Fibroblast of skin of back (primary cell): ENCODE measurements at regions not wholly inside any gene's neighbourhood (a gene's known extent, or its start where the extent isn't known, plus 50 kb on each side); places are given as distances from the start of the nearest gene placed in this dataset.
A peak's percentile ranks its signal among the peaks of the same experiment; 100 is the strongest.
"Not testable (repeated sequence)": the region's sequence is repeated elsewhere in the genome, so short reads cannot be mapped to it uniquely, and the experiment has no call there.

ENCODE experiments used
- DNase-seq: peaks from one replicate; pipeline ENCODE4 v3.0.0-alpha.2; 2013

- DNase-seq: peak; percentile 62
Measured at GRCh38 chr6:139536751-139537617, 162.5 kb upstream of the CITED2 start.

GRCh38 chr6:139534472-139535115 is 160.1 kb upstream of the CITED2 start:
- no peak for DNase-seq

GRCh38 chr6:139533573-139534471 is 159.4 kb upstream of the CITED2 start:
- DNase-seq: peak; percentile 90

- DNase-seq: no peak
Measured at GRCh38 chr6:139533171-139533570, 158.7 kb upstream of the CITED2 start.

- DNase-seq: peak; percentile 49
Measured at GRCh38 chr6:139531148-139532115, 157.0 kb upstream of the CITED2 start.

- DNase-seq: no peak
Measured at GRCh38 chr6:139530561-139530960, 156.1 kb upstream of the CITED2 start.

GRCh38 chr6:139529420-139529819 is 155.0 kb upstream of the CITED2 start:
- no peak for DNase-seq

- no peak for DNase-seq
Measured at GRCh38 chr6:139528471-139528870, 154.0 kb upstream of the CITED2 start.

- DNase-seq: no peak
Measured at GRCh38 chr6:139525415-139525814, 151.0 kb upstream of the CITED2 start.

- no peak for DNase-seq
Measured at GRCh38 chr6:139523986-139524385, 149.5 kb upstream of the CITED2 start.

- no peak for DNase-seq
Measured at GRCh38 chr6:139522511-139523220, 148.2 kb upstream of the CITED2 start.

GRCh38 chr6:139521338-139521737 is 146.9 kb upstream of the CITED2 start:
- no peak for DNase-seq

GRCh38 chr6:139520321-139520768 is 145.9 kb upstream of the CITED2 start:
- no peak for DNase-seq

- DNase-seq: peak; percentile 58
Measured at GRCh38 chr6:139519571-139520031, 145.2 kb upstream of the CITED2 start.

- no peak for DNase-seq
Measured at GRCh38 chr6:139519097-139519496, 144.6 kb upstream of the CITED2 start.

- DNase-seq: no peak
Measured at GRCh38 chr6:139518556-139519091, 144.2 kb upstream of the CITED2 start.

GRCh38 chr6:139517998-139518555 is 143.6 kb upstream of the CITED2 start:
- DNase-seq: not testable (repeated sequence)

GRCh38 chr6:139515511-139515910 is 141.1 kb upstream of the CITED2 start:
- DNase-seq: peak; percentile 89

- no peak for DNase-seq
Measured at GRCh38 chr6:139514819-139515218, 140.4 kb upstream of the CITED2 start.
